KOPT-K1 (cell line): ENCODE measurements at regions not wholly inside any gene's neighbourhood (a gene's known extent, or its start where the extent isn't known, plus 50 kb on each side); places are given as distances from the start of the nearest gene placed in this dataset.

Source experiments
- H3K27ac ChIP-seq: fragments of 200-600 bp; sonication (generic); 2 replicates; pipeline ENCODE4 v1.5.1; 2016; ENCODE audit warnings: antibody characterized with exemption, mild to moderate bottlenecking, low read depth, low read length; ENCODE audit not compliant: poor library complexity, severe bottlenecking
- H3K36me3 ChIP-seq: fragments of 200-600 bp; sonication (generic); 2 replicates; pipeline ENCODE4 v1.5.1; 2017; ENCODE audit warnings: antibody characterized with exemption, mild to moderate bottlenecking, low read length, moderate library complexity; ENCODE audit not compliant: insufficient read depth
- H3K9me3 ChIP-seq: fragments of 200-600 bp; sonication (generic); 2 replicates; pipeline ENCODE4 v1.5.1; 2017; ENCODE audit warnings: antibody characterized with exemption, low read length, mild to moderate bottlenecking; ENCODE audit not compliant: insufficient read depth, poor library complexity, severe bottlenecking

DNA sequence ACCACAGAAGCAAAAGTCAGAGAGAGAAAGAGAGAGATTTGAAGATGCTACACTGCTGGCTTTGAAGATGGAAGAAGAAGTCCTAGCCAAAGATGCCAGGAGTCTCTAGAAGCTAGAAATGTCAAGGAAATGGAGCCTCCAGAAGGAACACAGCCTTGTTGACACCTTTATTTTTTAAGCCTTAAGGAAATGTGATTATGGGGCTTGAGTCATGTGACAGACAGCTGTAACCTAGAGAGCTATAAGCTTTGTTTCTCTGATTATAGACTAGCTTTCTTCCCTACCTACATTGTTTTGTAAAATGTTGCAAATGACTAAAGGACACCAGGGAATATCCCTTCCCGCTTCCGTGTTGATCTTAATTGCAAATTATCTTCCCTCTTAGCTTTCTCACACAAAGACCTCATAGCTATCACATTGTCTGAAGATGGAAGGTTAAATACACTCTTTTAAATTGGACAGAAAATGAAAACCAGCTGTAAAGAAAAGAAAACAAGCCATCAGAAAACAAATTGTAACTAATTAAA, 199.9 kb downstream of the ARHGAP12 start:
- no peak overlapping the region for H3K27ac ChIP-seq
- H3K36me3 ChIP-seq, result no peaks in the 10 kb centered on the region

DNA sequence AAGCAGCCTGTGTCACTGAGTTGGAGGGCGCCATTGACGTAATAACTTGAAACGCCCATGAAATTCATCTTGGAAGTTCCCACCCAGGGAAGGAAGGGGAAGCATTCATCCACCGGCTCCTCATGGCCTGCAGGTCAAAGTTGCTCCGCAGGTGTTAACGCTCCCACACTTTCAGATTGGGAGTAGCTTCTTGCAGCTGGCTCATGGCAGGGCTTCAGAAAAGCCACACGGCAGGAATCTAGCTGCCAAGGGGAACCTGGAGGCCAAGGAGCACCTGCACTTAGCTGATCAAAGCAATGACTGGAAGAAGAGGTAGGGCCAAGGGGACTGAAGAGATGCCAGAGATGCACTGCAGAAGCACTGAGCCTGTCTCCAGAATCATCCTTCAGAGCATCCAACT, 203.2 kb downstream of the ARHGAP12 start:
- no peaks in the 10 kb centered on the region for H3K36me3 ChIP-seq
- peaks cover 8% of the 10 kb centered on the region for H3K9me3 ChIP-seq
- H3K27ac ChIP-seq, result no peak overlapping the region

More for the DNA sequence above, 199.9 kb downstream of the ARHGAP12 start:
- H3K9me3 ChIP-seq, result peaks cover 8% of the 10 kb centered on the region

DNA sequence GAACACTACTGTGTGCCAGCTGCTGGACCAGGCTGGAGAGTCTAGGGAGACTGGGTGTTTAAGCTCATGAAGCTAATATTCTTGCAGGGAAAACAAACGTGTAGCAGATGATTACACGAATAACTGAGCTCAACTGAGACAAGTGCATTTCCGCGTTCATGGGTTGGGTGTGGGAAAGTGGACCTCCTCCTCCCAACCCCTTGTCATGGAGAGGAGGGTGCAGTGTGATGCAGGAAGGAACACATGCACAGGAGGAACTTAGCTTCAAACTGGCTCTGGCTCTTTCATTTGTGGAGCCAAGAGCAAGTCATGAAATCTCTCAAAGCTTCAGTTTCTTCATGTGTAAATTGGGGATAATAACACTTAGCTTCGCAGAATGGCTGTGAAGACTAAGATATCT, 204.3 kb downstream of the ARHGAP12 start:
- Histone ChIP-seq H3K27ac (no peak overlapping the region), H3K36me3 (no peaks in the 10 kb centered on the region), H3K9me3 (peaks cover 8% of the 10 kb centered on the region)

DNA sequence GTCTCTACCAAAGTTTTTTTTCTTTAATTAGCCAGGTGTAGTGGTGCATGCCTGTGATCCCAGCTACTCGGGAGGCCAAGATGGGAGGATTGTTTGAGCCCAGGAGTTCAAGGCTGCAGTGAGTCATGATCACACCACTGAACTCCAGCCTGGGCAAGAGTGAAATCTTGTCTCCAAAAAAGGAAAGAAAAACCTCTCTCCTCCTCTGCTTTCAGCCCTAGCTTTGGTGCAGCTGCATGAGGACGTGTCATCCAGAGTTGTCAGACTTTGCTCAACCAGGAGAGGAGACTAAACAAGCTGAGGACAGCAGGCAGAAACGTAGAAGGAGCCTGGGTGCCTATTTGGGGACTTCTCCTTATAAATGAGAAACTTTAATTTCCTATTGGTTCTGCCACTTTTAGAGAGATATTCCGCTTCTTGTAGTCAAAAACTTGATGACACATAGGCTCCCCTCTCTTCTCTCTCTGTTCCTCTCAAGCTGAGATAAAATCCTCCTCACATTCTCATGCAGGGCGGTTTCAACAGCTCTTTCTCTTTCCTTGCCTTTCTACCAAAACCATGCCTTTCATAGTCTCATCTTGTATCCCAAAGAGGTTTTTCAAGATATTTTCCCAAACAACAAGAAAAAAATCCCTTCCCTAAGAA, 205.4 kb downstream of the ARHGAP12 start:
- Histone ChIP-seq H3K36me3 (no peaks in the 10 kb centered on the region), H3K9me3 (peaks cover 6% of the 10 kb centered on the region), H3K27ac (no peak overlapping the region)

DNA sequence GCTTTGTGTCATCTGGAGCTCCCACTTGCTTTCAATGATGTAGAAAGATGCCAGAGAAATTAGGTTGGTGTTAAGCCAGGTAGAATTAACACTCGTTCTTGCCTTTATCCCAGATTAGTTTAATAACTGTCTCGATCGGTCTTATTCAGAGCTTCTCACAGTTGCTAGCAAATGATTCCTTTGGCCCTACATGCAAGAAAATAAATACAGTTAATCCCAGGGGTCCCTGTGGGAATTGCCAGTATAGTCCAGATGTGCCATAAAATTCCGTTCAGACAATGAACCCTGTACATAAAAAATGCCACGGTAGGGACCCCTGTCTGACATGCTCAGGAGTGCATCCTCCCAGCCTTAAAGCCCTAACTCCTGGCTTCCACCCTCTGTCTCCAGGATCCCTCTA, 207.5 kb downstream of the ARHGAP12 start:
- H3K9me3 ChIP-seq, result peaks cover 4% of the 10 kb centered on the region
- H3K27ac ChIP-seq, result no peak overlapping the region
- H3K36me3 ChIP-seq, result no peaks in the 10 kb centered on the region

DNA sequence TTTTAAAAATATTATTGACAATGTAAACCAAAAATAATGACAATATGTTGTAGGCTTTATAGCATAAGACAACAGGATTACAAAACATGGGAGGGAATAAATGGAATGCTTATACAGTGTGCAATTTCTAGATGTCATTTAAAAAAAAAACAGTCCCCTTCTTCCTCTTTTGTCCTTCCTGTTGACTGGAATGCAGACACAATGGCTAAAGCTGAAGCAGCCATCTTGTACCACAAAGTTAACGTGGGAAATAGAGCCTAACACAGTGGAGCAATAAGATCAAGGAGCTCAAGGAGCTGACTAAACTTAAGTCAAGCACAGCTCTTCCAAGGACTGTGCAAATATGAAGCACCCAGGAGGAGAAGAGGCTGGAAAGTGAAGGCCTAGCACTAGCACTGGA, 208.1 kb downstream of the ARHGAP12 start:
- Histone ChIP-seq H3K27ac (no peak overlapping the region), H3K36me3 (no peaks in the 10 kb centered on the region), H3K9me3 (peaks cover 2% of the 10 kb centered on the region)

DNA sequence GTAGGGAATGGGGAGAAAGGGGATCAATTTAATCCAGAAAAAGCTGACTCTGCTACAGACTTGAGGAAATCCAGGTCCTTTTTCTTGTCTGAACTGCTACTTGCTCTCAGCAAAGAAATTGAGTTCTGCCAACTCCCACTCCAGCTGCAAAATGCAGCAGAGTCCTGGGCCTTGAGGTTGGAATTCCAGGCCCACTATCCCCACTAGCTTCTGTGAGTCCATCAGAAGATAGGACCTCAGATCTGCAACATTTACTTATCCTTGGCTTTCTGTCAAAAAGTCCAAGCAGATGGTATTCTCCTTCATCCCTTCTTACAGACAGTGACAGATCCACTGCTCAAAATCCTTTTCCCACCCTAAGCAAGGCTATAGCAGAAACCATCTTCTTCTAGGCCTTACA, 219.2 kb downstream of the ARHGAP12 start:
- Histone ChIP-seq H3K27ac (no peak overlapping the region), H3K9me3 (peaks cover 37% of the 10 kb centered on the region), H3K36me3 (no peaks in the 10 kb centered on the region)

DNA sequence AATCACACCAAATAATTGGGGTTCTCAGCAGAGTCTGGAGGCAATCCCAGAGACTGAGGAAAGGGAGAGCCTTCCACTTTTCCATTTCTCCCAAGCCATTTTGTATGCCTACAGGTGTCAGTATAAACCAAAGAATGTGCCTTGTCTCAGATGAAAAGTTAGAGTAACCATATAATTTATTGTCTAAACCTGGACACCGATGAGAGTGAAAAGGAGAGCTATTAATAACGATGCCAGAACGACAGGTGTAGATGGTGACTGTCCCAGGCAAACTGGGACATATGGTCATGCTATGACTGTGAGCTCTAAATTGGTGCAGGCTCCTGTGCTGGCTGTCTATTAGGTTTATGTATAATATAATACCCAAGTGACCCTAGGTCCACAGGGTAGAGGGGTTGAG, 219.6 kb downstream of the ARHGAP12 start:
- no peak overlapping the region for H3K27ac ChIP-seq

DNA sequence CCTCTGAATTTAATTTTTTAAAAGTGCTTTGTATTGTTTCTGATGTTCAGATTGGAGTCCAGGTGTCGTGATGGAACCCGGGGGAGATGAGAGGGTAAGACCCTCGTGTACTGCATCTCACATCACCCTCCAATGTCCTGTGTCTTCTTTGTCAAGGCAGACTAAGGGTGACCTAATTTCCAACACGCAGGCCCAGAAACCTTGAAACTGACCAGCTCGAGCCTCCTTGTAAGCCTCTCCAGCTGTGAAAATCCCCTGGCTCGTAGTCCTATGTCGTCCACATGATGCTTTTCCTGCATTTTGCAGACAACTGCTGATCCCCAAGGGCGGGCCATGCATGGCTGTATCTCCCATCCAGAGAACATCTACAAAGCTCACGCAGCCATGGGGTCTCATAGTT, 220.2 kb downstream of the ARHGAP12 start:
- no peaks in the 10 kb centered on the region for H3K36me3 ChIP-seq
- H3K27ac ChIP-seq, result no peak overlapping the region
- H3K9me3 ChIP-seq, result peaks cover 47% of the 10 kb centered on the region

More for the DNA sequence above, 219.6 kb downstream of the ARHGAP12 start:
- H3K9me3 ChIP-seq, result peaks cover 42% of the 10 kb centered on the region
- no peaks in the 10 kb centered on the region for H3K36me3 ChIP-seq

DNA sequence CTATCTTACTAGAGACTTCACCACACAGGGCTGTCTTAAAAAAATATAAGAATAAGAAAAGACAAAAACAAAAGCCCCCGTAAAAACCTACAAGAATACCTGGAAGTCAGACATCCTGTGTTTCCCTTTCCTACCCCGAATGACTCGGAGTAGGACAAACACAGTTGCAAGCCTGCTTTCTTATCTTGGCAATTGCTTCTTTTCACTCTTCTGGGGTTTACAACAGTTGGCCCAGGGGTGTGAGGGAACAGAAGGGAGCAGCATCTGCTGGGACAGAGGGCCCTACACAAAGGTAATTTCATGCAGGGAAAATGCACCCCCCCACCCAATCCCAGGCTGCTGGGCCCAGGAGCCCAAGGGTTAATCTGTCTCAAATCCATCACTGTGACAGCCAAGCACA, 220.6 kb downstream of the ARHGAP12 start:
- no peak overlapping the region for H3K27ac ChIP-seq
- peaks cover 50% of the 10 kb centered on the region for H3K9me3 ChIP-seq
- H3K36me3 ChIP-seq, result no peaks in the 10 kb centered on the region

DNA sequence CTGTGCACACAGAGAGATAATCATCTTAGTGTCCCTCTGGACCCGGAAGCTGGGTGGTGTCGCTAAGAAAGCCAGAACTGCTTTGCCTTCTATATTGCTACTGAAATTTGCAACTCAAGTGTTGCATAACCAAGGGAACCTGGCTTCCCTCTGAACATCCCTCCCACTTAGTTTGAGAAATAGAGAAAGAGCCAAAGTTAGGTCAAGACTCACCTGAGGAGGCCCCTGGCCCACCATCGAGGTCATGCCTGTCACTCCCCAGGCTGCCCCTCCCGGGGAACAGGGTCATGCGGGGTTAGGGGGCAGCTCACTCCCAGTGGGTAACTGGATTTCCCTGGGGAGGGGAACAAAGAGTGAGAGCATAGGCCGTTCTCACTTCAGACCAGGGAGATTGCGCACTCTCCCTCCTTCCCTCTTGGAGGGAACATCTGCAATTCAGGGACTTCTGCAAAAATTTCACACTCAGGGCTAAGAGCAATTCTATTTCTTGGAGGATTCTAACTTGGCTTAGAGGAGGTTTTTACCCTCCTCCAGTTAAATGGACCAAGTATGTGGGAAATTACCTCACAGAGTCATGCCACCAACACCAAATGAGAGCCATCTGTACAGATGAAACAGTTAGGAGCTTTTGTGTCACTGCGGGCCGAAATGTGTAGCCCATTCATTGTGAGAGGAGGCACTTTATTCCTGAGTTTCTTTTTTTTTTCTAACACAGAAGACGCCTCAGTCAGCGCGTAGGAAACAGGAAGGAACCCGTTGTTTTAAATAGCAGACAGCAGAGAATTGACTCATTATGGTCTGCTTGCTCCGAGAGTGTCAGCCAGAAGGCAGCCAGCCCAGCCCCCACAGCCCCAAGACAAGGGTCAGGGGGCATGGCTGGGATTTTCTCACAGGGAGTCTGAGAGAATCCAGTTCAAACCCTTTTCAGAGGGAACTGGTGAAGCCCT, 221.3 kb downstream of the ARHGAP12 start:
- H3K36me3 ChIP-seq, result no peaks in the 10 kb centered on the region
- H3K27ac ChIP-seq, result no peak overlapping the region
- peaks cover 50% of the 10 kb centered on the region for H3K9me3 ChIP-seq

DNA sequence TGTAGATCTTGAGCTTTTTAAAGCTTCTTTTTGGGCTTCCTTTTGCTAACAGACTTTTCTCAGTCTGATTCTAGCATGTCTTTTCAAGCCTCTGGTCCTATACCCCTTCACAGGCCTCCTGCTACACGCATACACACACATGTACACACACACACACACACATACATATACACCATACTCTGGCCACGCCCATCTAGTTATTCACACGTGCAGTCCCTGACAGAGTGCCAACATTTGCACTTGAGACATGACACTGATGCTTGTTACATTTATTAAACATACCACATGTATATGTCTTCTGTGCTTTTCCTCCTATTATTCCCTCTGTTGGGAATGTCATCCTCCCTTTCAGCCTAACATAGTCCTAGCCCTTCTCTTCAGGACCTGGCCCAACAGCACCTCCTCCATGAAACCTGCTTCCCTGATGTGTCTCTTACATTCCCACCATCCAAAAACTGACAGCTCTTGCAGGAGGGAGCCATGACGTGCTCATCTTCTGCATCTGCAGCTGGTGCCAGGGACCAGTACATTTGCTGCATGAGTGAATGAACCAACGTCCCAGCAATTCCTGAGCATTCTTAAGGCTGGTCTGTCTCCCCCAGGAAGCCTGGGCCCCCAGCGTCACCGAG, 222.1 kb downstream of the ARHGAP12 start:
- H3K27ac ChIP-seq, result no peak overlapping the region
- H3K9me3 ChIP-seq, result peaks cover 42% of the 10 kb centered on the region
- no peaks in the 10 kb centered on the region for H3K36me3 ChIP-seq

DNA sequence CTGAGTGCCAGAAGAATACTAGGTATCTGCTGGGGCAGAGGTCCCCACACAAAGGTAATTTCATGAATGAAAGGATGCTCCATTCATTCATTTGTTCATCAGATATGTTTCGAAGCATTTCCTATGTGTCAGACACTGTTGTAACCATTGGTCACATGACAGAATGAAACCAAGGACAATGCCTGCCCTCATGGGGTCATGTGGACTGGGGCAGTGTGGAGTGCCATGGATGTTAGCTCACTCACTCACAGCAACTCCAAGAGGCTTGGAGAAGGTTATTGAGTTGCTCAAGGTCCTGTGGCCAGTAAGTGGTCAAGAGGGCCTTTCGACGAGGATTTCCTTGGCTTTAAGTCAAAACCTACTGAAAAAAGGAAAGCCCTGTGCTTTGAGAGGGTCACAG, 223.5 kb downstream of the ARHGAP12 start:
- no peaks in the 10 kb centered on the region for H3K36me3 ChIP-seq
- H3K9me3 ChIP-seq, result peaks cover 28% of the 10 kb centered on the region
- H3K27ac ChIP-seq, result no peak overlapping the region

DNA sequence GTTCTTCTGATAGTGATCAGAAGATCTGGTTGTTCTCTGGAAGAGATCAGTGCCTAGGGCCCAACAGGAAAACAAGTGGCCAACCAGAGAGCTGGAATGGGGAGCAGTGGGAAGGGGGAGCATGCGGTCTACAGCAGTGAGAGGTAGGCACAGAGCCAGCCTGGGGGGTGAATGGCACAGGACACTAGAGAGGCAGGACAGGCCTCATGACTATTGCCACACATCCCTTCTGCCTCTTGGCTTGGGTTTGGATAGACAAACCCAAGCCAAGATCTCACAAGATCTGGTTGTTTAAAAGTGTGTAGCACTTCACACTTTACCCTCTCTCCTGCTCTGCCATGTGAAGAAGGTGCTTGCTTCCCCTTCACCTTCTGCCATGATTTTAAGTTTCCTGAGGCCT, 224.4 kb downstream of the ARHGAP12 start:
- H3K27ac ChIP-seq, result no peak overlapping the region
- H3K9me3 ChIP-seq, result peaks cover 21% of the 10 kb centered on the region
- H3K36me3 ChIP-seq, result no peaks in the 10 kb centered on the region

DNA sequence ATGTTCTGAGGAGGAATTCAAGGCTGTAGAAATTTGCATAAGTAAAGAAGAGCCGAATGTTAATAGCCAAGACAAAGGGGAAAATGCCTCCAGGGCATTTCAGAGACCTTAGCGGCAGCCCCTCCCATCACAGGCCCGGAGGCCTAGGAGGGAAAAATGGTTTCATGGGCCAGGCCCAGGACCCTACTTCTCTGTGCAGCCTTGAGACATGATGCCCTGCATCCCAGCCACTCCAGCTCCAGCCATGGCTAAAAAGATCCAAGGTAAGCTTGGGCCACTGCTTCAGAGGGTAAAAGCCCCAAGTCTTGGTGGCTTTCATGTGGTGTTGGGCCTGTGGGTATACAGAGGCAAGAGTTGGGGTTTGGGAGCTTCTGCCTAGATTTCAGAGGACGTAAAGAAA, 225.7 kb downstream of the ARHGAP12 start:
- peaks cover 21% of the 10 kb centered on the region for H3K9me3 ChIP-seq
- no peaks in the 10 kb centered on the region for H3K36me3 ChIP-seq
- H3K27ac ChIP-seq, result no peak overlapping the region
